Activated B cell treated with CpG ODN at 0.5 μM for 24 hours (primary cell): ENCODE measurements at regions not wholly inside any gene's neighbourhood (a gene's known extent, or its start where the extent isn't known, plus 50 kb on each side); places are given as distances from the start of the nearest gene placed in this dataset.

Experiments used
- ATAC-seq: fragments of 200-7000 bp; cut with Tn5 transposase; one replicate; pipeline ENCODE4 v1.10.0; 2021; ENCODE audit warnings: low read depth, mild to moderate bottlenecking, moderate library complexity
- CTCF ChIA-PET: fragments of 350-600 bp; sonication (Branson Sonifier 250); formaldehyde crosslinking; loops from one replicate; lab custom pipeline; 2021; ENCODE audit warnings: antibody characterized with exemption; lab: Charles Lee
- POLR2A ChIA-PET: fragments of 350-600 bp; sonication (Branson Sonifier 250); formaldehyde crosslinking; loops from one replicate; lab custom pipeline; 2021; ENCODE audit warnings: antibody characterized with exemption; lab: Charles Lee
- DNase-seq: peaks from one replicate; pipeline ENCODE4 v3.0.0; 2022
- H3K27ac Mint-ChIP-seq: one replicate; pipeline ENCODE4 v1.8.0; 2020; ENCODE audit warnings: mixed read lengths
- H3K27me3 Mint-ChIP-seq: one replicate; pipeline ENCODE4 v1.8.0; 2021; ENCODE audit warnings: mixed read lengths
- H3K36me3 Mint-ChIP-seq: one replicate; pipeline ENCODE4 v1.8.0; 2021; ENCODE audit warnings: low read depth, mixed read lengths
- H3K4me1 Mint-ChIP-seq: one replicate; pipeline ENCODE4 v1.8.0; 2021; ENCODE audit warnings: mixed read lengths
- H3K4me3 Mint-ChIP-seq: one replicate; pipeline ENCODE4 v1.8.0; 2020; ENCODE audit warnings: mild to moderate bottlenecking, mixed read lengths
- H3K9me3 Mint-ChIP-seq: one replicate; pipeline ENCODE4 v1.8.0; 2020; ENCODE audit warnings: mixed read lengths
- CTCF ChIP-seq: fragments of 200-600 bp; IDR thresholded peaks from one replicate; pipeline ENCODE4 v1.8.0; 2022; ENCODE audit warnings: antibody characterized with exemption, mild to moderate bottlenecking
- intact Hi-C: fragments of 100-400 bp; cut with micrococcal nuclease; formaldehyde crosslinking; loops from one replicate; pipeline ENCODE4 v1.15.1; 2024

- DNase-seq, result no peak
- H3K9me3 Mint-ChIP-seq, result peaks cover 3% of the 10 kb centered on the region
- no peaks in the 10 kb centered on the region for H3K4me1 Mint-ChIP-seq
- ChIA-PET CTCF (no interaction called here), POLR2A (no interaction called here)
- H3K27me3 Mint-ChIP-seq, result no peaks in the 10 kb centered on the region
- no peak for TF ChIP-seq CTCF
- H3K27ac Mint-ChIP-seq, result no peak overlapping the region
- intact Hi-C loops, result no loop called here
- H3K36me3 Mint-ChIP-seq, result no peaks in the 10 kb centered on the region
- no peak overlapping the region for H3K4me3 Mint-ChIP-seq
- ATAC-seq, result no peak
These were observed 330.1 kb downstream of the SOX2 start for GRCh38 chr3:182041668-182042291.

- H3K36me3 Mint-ChIP-seq, result no peaks in the 10 kb centered on the region
- H3K27me3 Mint-ChIP-seq, result no peaks in the 10 kb centered on the region
- H3K9me3 Mint-ChIP-seq, result peaks cover 3% of the 10 kb centered on the region
- H3K4me1 Mint-ChIP-seq, result no peaks in the 10 kb centered on the region
- no peak for TF ChIP-seq CTCF
- no peak for ATAC-seq
- no peak overlapping the region for H3K4me3 Mint-ChIP-seq
- no peak for DNase-seq
- ChIA-PET CTCF (no interaction called here), POLR2A (no interaction called here)
- intact Hi-C loops, result no loop called here
- H3K27ac Mint-ChIP-seq, result no peak overlapping the region
These were observed 334.0 kb downstream of the SOX2 start for GRCh38 chr3:182045736-182046135.

- ChIA-PET CTCF (no interaction called here), POLR2A (no interaction called here)
- no peak for TF ChIP-seq CTCF
- H3K36me3 Mint-ChIP-seq, result no peaks in the 10 kb centered on the region
- H3K4me1 Mint-ChIP-seq, result no peaks in the 10 kb centered on the region
- H3K9me3 Mint-ChIP-seq, result peaks cover 3% of the 10 kb centered on the region
- no peaks in the 10 kb centered on the region for H3K27me3 Mint-ChIP-seq
- H3K4me3 Mint-ChIP-seq, result no peak overlapping the region
- no peak overlapping the region for H3K27ac Mint-ChIP-seq
- ATAC-seq (no peak), DNase-seq (no peak)
- intact Hi-C loops, result no loop called here
These were observed 334.5 kb downstream of the SOX2 start for GRCh38 chr3:182046166-182046764.

GRCh38 chr3:182050932-182051331 is 339.2 kb downstream of the SOX2 start:
- ATAC-seq (no peak), DNase-seq (no peak)
- no peaks in the 10 kb centered on the region for H3K4me1 Mint-ChIP-seq
- TF ChIP-seq CTCF, result no peak
- H3K9me3 Mint-ChIP-seq, result no peaks in the 10 kb centered on the region
- ChIA-PET POLR2A (no interaction called here), CTCF (no interaction called here)
- H3K27me3 Mint-ChIP-seq, result no peaks in the 10 kb centered on the region
- no peak overlapping the region for H3K4me3 Mint-ChIP-seq
- H3K27ac Mint-ChIP-seq, result no peak overlapping the region
- no peaks in the 10 kb centered on the region for H3K36me3 Mint-ChIP-seq
- intact Hi-C loops, result no loop called here

DNA sequence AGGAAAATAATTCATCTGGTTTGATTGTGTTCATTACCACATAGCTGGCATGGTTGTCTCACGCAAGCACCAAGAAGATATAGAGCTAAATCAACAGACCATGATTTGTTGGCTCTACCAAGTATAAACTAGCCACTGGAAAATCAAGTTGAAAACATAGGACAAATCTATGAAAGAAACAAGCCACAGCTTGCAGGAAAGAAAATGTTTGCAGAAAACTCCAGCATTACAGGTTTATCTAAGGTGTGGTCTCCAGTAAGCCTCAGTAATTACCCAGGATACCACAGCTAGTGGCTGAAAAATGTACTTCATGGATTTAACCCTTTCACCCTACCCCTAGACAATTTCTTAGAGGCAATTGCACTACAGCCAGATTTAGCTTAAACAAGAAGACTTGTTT is 340.6 kb downstream of the SOX2 start:
- Mint-ChIP-seq H3K36me3 (no peaks in the 10 kb centered on the region), H3K27ac (no peak overlapping the region), H3K9me3 (no peaks in the 10 kb centered on the region), H3K27me3 (no peaks in the 10 kb centered on the region), H3K4me3 (no peak overlapping the region), H3K4me1 (no peaks in the 10 kb centered on the region)
- ChIA-PET CTCF (no interaction called here), POLR2A (no interaction called here)
- no peak for DNase-seq
- intact Hi-C loops, result no loop called here
- TF ChIP-seq CTCF, result no peak
- no peak for ATAC-seq
